GM12878 (cell line): ENCODE measurements at regions not wholly inside any gene's neighbourhood (a gene's known extent, or its start where the extent isn't known, plus 50 kb on each side); places are given as distances from the start of the nearest gene placed in this dataset.

ENCODE experiments used
- ATAC-seq: fragments of 200-7000 bp; cut with Tn5 transposase; 3 replicates; pipeline ENCODE4 v1.9.1; 2020; ENCODE audit warnings: mild to moderate bottlenecking, moderate library complexity
- BruUV-seq: library from RNA; stranded (reverse); fragments of 400-500 nt; replicated peaks from 2 replicates; lab custom pipeline; 2021; lab: Mats Ljungman, UMichigan
- CTCF ChIA-PET: fragments of 300-600 bp; sonication (Branson Sonifier 250); formaldehyde crosslinking; extraction: SDS; loops from one replicate; lab custom pipeline; 2021; ENCODE audit warnings: inconsistent platforms; lab: Yijun Ruan, JAX
- POLR2A ChIA-PET: fragments of 350-600 bp; formaldehyde crosslinking; extraction: SDS; loops from one replicate; lab custom pipeline; 2021; ENCODE audit warnings: inconsistent platforms; lab: Charles Lee
- RAD21 ChIA-PET: fragments of 300-600 bp; sonication (Branson Sonifier 250); formaldehyde crosslinking; loops from one replicate; lab custom pipeline; 2023; ENCODE audit warnings: antibody characterized with exemption; ENCODE audit not compliant: unreplicated experiment; lab: Charles Lee
- SMC1A ChIA-PET: fragments of 300-600 bp; sonication (Branson Sonifier 250); formaldehyde crosslinking; loops from one replicate; lab custom pipeline; 2023; ENCODE audit not compliant: unreplicated experiment, uncharacterized antibody; lab: Charles Lee
- DNase-seq: peaks from one replicate; pipeline ENCODE4 v3.0.0-alpha.2; 2011; ENCODE audit warnings: low read depth, low spot score
- FAIRE-seq: peaks from 3 replicates; lab custom pipeline; 2011; peaks lifted over from hg19 to GRCh38; lab: Jason Lieb, UNC
- H2AFZ ChIP-seq: 2 replicates; pipeline ENCODE4 v1.6.0; 2011; ENCODE audit warnings: low read depth, low read length, control low read depth; ENCODE audit not compliant: control insufficient read depth
- H3K27ac ChIP-seq: 2 replicates; pipeline ENCODE4 v1.5.1; 2011; ENCODE audit warnings: control low read depth; ENCODE audit not compliant: control insufficient read depth, insufficient read depth
- H3K27me3 ChIP-seq, 2 experiments: replicated peaks in 1 of 2; 2 replicates each; pipeline versions ENCODE4 v1.6.0 to v1.6.1; 2011; ENCODE audit warnings: low read length in 1 of 2; ENCODE audit not compliant: control insufficient read depth in 2 of 2, insufficient read depth in 2 of 2
- H3K36me3 ChIP-seq, 2 experiments: 2 replicates each; pipeline ENCODE4 v1.5.1; 2011; ENCODE audit warnings: low read length in 1 of 2; ENCODE audit not compliant: control insufficient read depth in 2 of 2, insufficient read depth in 2 of 2
- H3K4me1 ChIP-seq: 2 replicates; pipeline ENCODE4 v1.6.1; 2011; ENCODE audit warnings: mild to moderate bottlenecking, low read length, moderate library complexity, mixed read lengths; ENCODE audit not compliant: control insufficient read depth, insufficient read depth
- H3K4me2 ChIP-seq: 2 replicates; pipeline ENCODE4 v1.6.0; 2011; ENCODE audit warnings: control low read depth; ENCODE audit not compliant: control insufficient read depth, insufficient read depth
- H3K4me3 ChIP-seq: fragments of 200-600 bp; sonication (generic); 2 replicates; pipeline ENCODE4 v1.5.1; 2016
- H3K79me2 ChIP-seq: 2 replicates; pipeline ENCODE4 v1.6.0; 2011; ENCODE audit warnings: low read length; ENCODE audit not compliant: control insufficient read depth, insufficient read depth
- H3K9ac ChIP-seq: 2 replicates; pipeline ENCODE4 v1.8.0; 2011; ENCODE audit warnings: low read length, control low read depth, mixed read lengths; ENCODE audit not compliant: control insufficient read depth, insufficient read depth
- H3K9me3 ChIP-seq: replicated peaks from 3 replicates; pipeline ENCODE4 v1.5.1; 2011; ENCODE audit warnings: mild to moderate bottlenecking, low read length; ENCODE audit not compliant: control insufficient read depth, insufficient read depth
- H4K20me1 ChIP-seq: 2 replicates; pipeline ENCODE4 v1.6.0; 2011; ENCODE audit not compliant: control insufficient read depth, insufficient read depth
- ESRRA ChIP-seq: IDR thresholded peaks from 2 replicates; pipeline ENCODE4 v1.6.1; 2012; ENCODE audit warnings: mild to moderate bottlenecking, low read length, improper control_type of control experiment
- HCFC1 ChIP-seq: fragments of 150-350 bp; IDR thresholded peaks from 2 replicates; pipeline ENCODE4 v1.6.1; 2014; ENCODE audit warnings: low read length
- RBBP5 ChIP-seq: fragments of 200-600 bp; sonication (generic); conservative IDR thresholded peaks from 2 replicates; pipeline ENCODE4 v1.6.1; 2016
- TBL1XR1 ChIP-seq: IDR thresholded peaks from 2 replicates; pipeline ENCODE4 v1.6.1; 2012; ENCODE audit warnings: low read depth, low read length, improper control_type of control experiment
- WGBS: methylation state at CpG from one replicate; pipeline ENCODE4 v1.1.6; 2016; ENCODE audit warnings: low lambda C conversion rate; ENCODE audit not compliant: insufficient replicate concordance, insufficient coverage; ENCODE audit errors: missing lambda C conversion rate; 5-methylcytosine and 5-hydroxymethylcytosine counted together
- in situ Hi-C: fragments of 300-500 bp; cut with MboI; formaldehyde crosslinking; loops from 9 replicates; pipeline ENCODE4 v1.14.3; 2018; ENCODE audit warnings: mixed read lengths
- intact Hi-C: fragments of 100-400 bp; cut with micrococcal nuclease; formaldehyde crosslinking; loops from one replicate; pipeline ENCODE4 v1.14.2; 2022; ENCODE audit not compliant: unreplicated experiment

DNA sequence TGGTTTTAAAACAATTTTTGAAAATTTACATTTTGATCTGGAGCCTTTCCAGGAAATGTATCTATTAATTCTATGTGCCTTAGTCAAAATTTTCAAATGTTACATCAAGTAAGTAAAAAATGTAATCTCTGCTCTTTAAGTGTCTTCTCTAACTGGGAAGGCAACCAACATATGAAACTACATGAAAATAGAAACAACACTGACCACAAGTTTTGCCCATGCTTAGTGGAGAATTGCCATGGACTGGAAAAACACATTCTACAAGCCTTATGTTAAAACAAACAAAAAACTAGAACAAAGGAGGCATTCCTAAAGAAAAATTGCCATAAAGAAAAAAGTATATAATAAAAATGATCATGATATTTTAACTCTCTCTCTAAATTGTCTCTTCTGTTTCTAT is 75.9 kb upstream of the SPRED1 start:
- Histone ChIP-seq H3K79me2 (no peaks in the 10 kb centered on the region), H3K4me3 (no peak overlapping the region), H3K4me1 (0 out of 2 replicates have a peak, but pooled peaks cover 5% of the 10 kb centered on the region), H3K27me3 (no peaks in the 10 kb centered on the region; a peak in 1 of 4 replicates), H2AFZ (no peak overlapping the region), H3K36me3 (no peaks in the 10 kb centered on the region), H4K20me1 (no peaks in the 10 kb centered on the region), H3K4me2 (peak overlapping the region; percentile 31; the same call in 1 of the 2 replicates), H3K9ac (no peak overlapping the region), H3K27ac (no peak overlapping the region), H3K9me3 (no peaks in the 10 kb centered on the region)
- intact Hi-C loops (loop anchor here (10.0 kb wide), 1 partner anchor 172 kb away; no protein-coding TSS in a partner anchor), in situ Hi-C loops (no loop called here)
- ATAC-seq (0 out of 3 replicates have a peak, but pooled peaks have one; percentile 17), FAIRE-seq (no peak), DNase-seq (no peak)
- SMC1A ChIA-PET = interaction anchor here (0.6 to 2.5 kb wide), 4 partner anchors 9 to 92 kb away, joined by 3 to 5 read pairs (median 3); no protein-coding TSS in a partner anchor
- BruUV-seq = no TSS peak
- CTCF ChIA-PET = interaction anchor here (0.6 to 1.1 kb wide), 2 partner anchors 30 to 626 kb away, joined by 3 to 4 read pairs; no protein-coding TSS in a partner anchor
- POLR2A ChIA-PET = no interaction called here
- TF ChIP-seq TBL1XR1 (no peak), RBBP5 (no peak), HCFC1 (no peak)
- RAD21 ChIA-PET = interaction anchor here (0.6 kb wide), 1 partner anchor 47 kb away, joined by 4 read pairs; no protein-coding TSS in a partner anchor

DNA sequence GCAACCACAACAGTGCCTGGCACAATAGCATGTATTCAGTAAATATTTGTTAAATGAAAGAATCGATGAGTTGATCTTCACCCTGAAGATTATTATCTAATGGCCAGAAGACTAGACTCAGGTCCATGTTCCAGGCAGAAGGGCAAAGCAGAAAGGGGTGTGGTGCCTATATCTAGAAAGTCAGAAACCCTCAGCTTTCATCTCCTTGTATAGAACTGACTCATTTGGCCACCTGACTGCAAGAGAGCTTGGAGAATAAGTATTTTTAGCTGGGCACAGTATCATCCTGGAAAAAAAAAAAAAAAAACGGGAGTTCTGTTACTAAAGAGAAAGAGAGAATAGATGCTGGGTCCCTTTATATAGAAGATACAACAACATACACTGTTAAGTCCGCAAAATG is 69.7 kb upstream of the SPRED1 start:
- Histone ChIP-seq H3K4me2 (no peak overlapping the region), H3K9me3 (no peaks in the 10 kb centered on the region), H4K20me1 (no peaks in the 10 kb centered on the region), H3K4me3 (no peak overlapping the region), H3K36me3 (no peaks in the 10 kb centered on the region), H3K4me1 (no peaks in the 10 kb centered on the region), H2AFZ (no peak overlapping the region)
- in situ Hi-C loops = no loop called here
- CTCF ChIA-PET = no interaction called here
- BruUV-seq = no TSS peak
- POLR2A ChIA-PET = no interaction called here
- 22% methylated on average over 3 of the region's 3 CpGs for WGBS
- ATAC-seq = no peak
- intact Hi-C loops = no loop called here
- TF ChIP-seq HCFC1 (no peak), ESRRA (no peak)
- TF ChIP-seq, all 136 proteins: peak for 0
- ChIA-PET SMC1A (interaction anchor here (1.0 kb wide), 1 partner anchor 15 kb away, joined by 3 read pairs; no protein-coding TSS in a partner anchor), RAD21 (interaction anchor here (0.7 kb wide), 1 partner anchor 13 kb away, joined by 5 read pairs; no protein-coding TSS in a partner anchor)
- Histone ChIP-seq H3K9ac (no peak overlapping the region), H3K27me3 (no peaks in the 10 kb centered on the region), H3K27ac (no peak overlapping the region), H3K79me2 (no peaks in the 10 kb centered on the region)
- DNase-seq (no peak), FAIRE-seq (no peak)
